Fibroblast of lung (primary cell): ENCODE measurements at regions not wholly inside any gene's neighbourhood (a gene's known extent, or its start where the extent isn't known, plus 50 kb on each side); places are given as distances from the start of the nearest gene placed in this dataset.

Experiments used
- DNase-seq, 2 donors: peaks; one replicate each; pipeline versions ENCODE4 v3.0.0 to v3.0.0-alpha.2; 2010; ENCODE audit warnings: low read depth in 2 of 2
- H2AFZ ChIP-seq: 2 replicates; pipeline ENCODE4 v1.5.1; 2012; ENCODE audit warnings: low read length, control low read depth, inconsistent platforms
- H3K27ac ChIP-seq: 2 replicates; pipeline ENCODE4 v1.5.1; 2011; ENCODE audit warnings: low read length, control low read depth; ENCODE audit not compliant: insufficient read depth
- H3K27me3 ChIP-seq: 2 replicates; pipeline ENCODE4 v1.5.1; 2011; ENCODE audit warnings: mild to moderate bottlenecking, low read length; ENCODE audit not compliant: control insufficient read depth, insufficient read depth
- H3K36me3 ChIP-seq: 2 replicates; pipeline ENCODE4 v1.5.1; 2011; ENCODE audit warnings: low read length; ENCODE audit not compliant: control insufficient read depth, insufficient read depth
- H3K4me1 ChIP-seq: 2 replicates; pipeline ENCODE4 v1.5.1; 2011; ENCODE audit warnings: low read length; ENCODE audit not compliant: control insufficient read depth, insufficient read depth; ENCODE audit errors: extremely low read depth
- H3K4me2 ChIP-seq: 2 replicates; pipeline ENCODE4 v1.5.1; 2011; ENCODE audit warnings: low read length, control low read depth; ENCODE audit not compliant: insufficient read depth; ENCODE audit errors: extremely low read depth
- H3K4me3 ChIP-seq, 4 experiments: fragments of 200-600 bp in 1 of 4; sonication (generic) in 1 of 4; replicated peaks in 1 of 4; 2 replicates each; pipeline ENCODE4 v1.5.1; 2011 to 2016; ENCODE audit warnings: low read length in 4 of 4, low read depth in 3 of 4, mild to moderate bottlenecking in 3 of 4, control low read depth in 2 of 4, inconsistent platforms in 1 of 4, mixed read lengths in 1 of 4; ENCODE audit not compliant: insufficient read depth in 1 of 4; ENCODE audit errors: control extremely low read depth in 1 of 4
- H3K79me2 ChIP-seq: 2 replicates; pipeline ENCODE4 v1.5.1; 2012; ENCODE audit warnings: mild to moderate bottlenecking, low read length, inconsistent platforms; ENCODE audit not compliant: control insufficient read depth, insufficient read depth
- H3K9ac ChIP-seq: 2 replicates; pipeline ENCODE4 v1.5.1; 2011; ENCODE audit warnings: mild to moderate bottlenecking, low read length, control low read depth; ENCODE audit not compliant: insufficient read depth
- H3K9me3 ChIP-seq: 2 replicates; pipeline ENCODE4 v1.5.1; 2012; ENCODE audit warnings: low read depth, low read length; ENCODE audit not compliant: control insufficient read depth, insufficient read depth
- H4K20me1 ChIP-seq: 2 replicates; pipeline ENCODE4 v1.5.1; 2011; ENCODE audit warnings: low read length; ENCODE audit not compliant: control insufficient read depth, insufficient read depth; ENCODE audit errors: extremely low read depth
- EZH2 ChIP-seq: IDR thresholded peaks from 2 replicates; pipeline ENCODE4 v1.5.1; 2012; ENCODE audit warnings: low read length, control low read depth, mild to moderate bottlenecking; ENCODE audit errors: missing control alignments
- TF ChIP-seq, protein P1 (sequence below), 2 donors: IDR thresholded peaks in 1 of 2; conservative IDR thresholded peaks in 1 of 2; 1 replicate in 1 of 2; 2 replicates in 1 of 2; pipeline ENCODE4 v1.5.1; 2011 to 2012; ENCODE audit warnings: low read length in 2 of 2, control low read depth in 1 of 2, inconsistent platforms in 1 of 2, low read depth in 1 of 2, mild to moderate bottlenecking in 1 of 2

DNA sequence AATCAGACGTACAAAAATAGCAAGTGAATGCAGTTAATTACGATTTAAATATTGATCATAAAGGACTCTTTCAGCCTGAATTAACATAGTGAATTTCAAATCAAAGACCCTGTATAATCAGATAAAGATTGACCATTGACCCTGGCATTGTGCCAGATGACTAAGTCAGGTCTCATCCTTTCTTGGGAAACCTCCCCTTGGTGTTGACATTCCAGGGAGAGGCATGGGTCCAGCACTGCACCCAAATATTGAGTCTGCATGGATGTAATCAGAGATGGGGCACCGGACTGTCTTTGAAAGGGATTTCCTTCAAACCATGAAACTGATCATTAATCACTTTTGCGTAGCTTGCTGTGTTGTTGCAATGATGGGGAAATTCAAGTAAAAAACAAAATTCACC, 1138.2 kb downstream of the BCL11B start:
- Histone ChIP-seq H3K4me1 (no peaks in the 10 kb centered on the region), H3K4me2 (no peak overlapping the region), H3K9ac (no peak overlapping the region), H4K20me1 (no peaks in the 10 kb centered on the region), H3K27me3 (no peaks in the 10 kb centered on the region), H2AFZ (no peak overlapping the region), H3K9me3 (no peaks in the 10 kb centered on the region), H3K36me3 (no peaks in the 10 kb centered on the region), H3K79me2 (no peaks in the 10 kb centered on the region), H3K4me3 (no peak overlapping the region), H3K27ac (no peak overlapping the region)
- no peak for TF ChIP-seq EZH2
- TF ChIP-seq, protein P1, sequence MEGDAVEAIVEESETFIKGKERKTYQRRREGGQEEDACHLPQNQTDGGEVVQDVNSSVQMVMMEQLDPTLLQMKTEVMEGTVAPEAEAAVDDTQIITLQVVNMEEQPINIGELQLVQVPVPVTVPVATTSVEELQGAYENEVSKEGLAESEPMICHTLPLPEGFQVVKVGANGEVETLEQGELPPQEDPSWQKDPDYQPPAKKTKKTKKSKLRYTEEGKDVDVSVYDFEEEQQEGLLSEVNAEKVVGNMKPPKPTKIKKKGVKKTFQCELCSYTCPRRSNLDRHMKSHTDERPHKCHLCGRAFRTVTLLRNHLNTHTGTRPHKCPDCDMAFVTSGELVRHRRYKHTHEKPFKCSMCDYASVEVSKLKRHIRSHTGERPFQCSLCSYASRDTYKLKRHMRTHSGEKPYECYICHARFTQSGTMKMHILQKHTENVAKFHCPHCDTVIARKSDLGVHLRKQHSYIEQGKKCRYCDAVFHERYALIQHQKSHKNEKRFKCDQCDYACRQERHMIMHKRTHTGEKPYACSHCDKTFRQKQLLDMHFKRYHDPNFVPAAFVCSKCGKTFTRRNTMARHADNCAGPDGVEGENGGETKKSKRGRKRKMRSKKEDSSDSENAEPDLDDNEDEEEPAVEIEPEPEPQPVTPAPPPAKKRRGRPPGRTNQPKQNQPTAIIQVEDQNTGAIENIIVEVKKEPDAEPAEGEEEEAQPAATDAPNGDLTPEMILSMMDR (conservative IDR thresholded peaks at IDR 0.05 in 1 of 2, IDR thresholded peaks at IDR 0.05 in 1 of 2; ENCODE audit: low read depth in 1 of 2, low read length in 2 of 2), result no peak
- no peak for DNase-seq

DNA sequence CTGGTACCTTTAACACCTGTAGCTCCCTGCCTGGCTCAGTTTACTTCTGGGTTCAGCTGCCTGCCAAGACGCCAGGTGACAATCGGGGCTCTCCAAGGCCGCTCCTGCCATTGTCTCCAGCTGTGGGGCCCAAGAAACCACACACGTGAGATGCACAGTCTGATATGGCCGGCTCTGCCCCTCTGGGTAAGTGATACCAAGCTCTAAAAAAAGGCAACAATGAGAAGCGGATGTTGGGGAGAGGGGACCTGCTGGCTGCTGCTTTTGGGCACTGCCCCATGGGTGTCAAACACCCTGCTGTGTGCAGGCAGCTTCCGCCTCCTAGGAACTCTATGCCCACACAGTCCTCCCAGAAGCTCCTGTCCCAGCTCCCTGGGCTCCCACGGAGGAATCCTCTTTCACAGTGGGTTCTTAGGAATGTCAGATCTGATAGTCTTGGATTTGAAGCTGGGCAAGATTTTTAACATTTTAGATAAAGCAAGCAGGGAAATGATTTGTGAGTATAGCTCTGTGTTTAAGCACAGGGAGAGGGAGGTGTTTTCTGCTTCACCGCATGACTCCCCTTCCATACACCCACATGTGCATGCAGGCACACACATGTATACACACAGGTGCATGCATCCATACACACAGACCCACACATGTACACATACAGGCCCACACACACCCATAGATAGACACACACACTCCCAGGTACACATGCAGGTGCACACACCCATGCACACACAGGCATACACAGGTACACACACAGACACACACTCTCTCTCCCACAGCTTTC, 1135.8 kb downstream of the BCL11B start:
- H3K4me3 ChIP-seq, result no peak overlapping the region
- no peaks in the 10 kb centered on the region for H3K79me2 ChIP-seq
- no peaks in the 10 kb centered on the region for H3K9me3 ChIP-seq
- no peak overlapping the region for H3K4me2 ChIP-seq
- no peak overlapping the region for H2AFZ ChIP-seq
- no peaks in the 10 kb centered on the region for H4K20me1 ChIP-seq
- H3K27ac ChIP-seq, result no peak overlapping the region
- no peaks in the 10 kb centered on the region for H3K4me1 ChIP-seq
- H3K36me3 ChIP-seq, result no peaks in the 10 kb centered on the region
- H3K27me3 ChIP-seq, result no peaks in the 10 kb centered on the region
- no peak for TF ChIP-seq EZH2
- TF ChIP-seq, protein P1 (conservative IDR thresholded peaks at IDR 0.05 in 1 of 2, IDR thresholded peaks at IDR 0.05 in 1 of 2; ENCODE audit: low read depth in 1 of 2, low read length in 2 of 2), result no peak
- H3K9ac ChIP-seq, result no peak overlapping the region
- DNase-seq, result no peak

DNA sequence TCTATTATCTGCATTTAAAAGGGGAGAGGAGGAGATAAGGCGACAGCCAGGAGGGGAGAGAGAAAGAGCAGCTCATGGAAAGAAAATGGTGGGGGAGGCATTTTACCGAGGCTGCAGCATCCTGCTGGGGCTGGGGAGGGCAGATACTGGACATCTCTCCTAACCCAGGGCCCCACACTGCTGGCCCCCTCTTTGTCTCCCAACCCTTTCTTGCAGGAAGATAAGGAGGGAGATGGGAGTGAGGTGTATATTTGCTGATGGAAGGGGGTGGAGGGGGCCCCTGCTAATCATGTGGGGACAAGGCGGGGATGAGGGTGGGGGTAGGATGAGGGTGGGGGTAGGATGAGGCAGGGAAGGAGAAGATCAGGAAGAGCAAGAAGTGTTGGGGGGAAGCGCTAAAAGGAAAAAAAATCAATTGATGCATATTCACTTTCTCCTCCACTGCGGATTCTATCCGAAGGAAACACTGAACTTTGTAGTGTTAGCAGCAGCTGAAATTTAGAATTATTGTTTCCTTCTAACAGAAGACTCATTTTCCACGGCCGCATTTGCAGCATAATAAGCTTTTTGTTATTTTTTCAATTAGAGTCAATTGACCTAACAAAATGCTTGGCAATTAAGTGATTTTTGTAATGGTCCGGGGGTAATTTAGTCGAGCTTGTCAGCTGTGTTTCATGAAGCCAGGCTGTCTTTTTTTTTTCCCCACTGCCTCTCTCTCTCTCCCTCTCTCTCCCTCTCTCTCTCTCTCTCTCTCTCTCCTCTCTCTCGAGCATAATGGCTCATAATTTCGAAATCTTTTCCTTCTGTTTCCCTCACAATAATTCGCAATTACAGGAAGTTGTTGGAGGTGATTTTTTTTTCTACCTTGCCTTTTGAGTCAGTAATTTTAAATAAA, 1134.6 kb downstream of the BCL11B start:
- no peak for DNase-seq
- no peak overlapping the region for H3K4me2 ChIP-seq

More for the DNA sequence above, 1134.6 kb downstream of the BCL11B start:
- no peak overlapping the region for H3K4me3 ChIP-seq
- H3K9ac ChIP-seq, result no peak overlapping the region
- no peaks in the 10 kb centered on the region for H3K36me3 ChIP-seq
- no peak overlapping the region for H3K27ac ChIP-seq
- H3K79me2 ChIP-seq, result no peaks in the 10 kb centered on the region
- H2AFZ ChIP-seq, result no peak overlapping the region
- no peaks in the 10 kb centered on the region for H3K4me1 ChIP-seq
- no peaks in the 10 kb centered on the region for H4K20me1 ChIP-seq
- H3K27me3 ChIP-seq, result no peaks in the 10 kb centered on the region
- no peaks in the 10 kb centered on the region for H3K9me3 ChIP-seq
- TF ChIP-seq, protein P1 (conservative IDR thresholded peaks at IDR 0.05 in 1 of 2, IDR thresholded peaks at IDR 0.05 in 1 of 2; ENCODE audit: low read depth in 1 of 2, low read length in 2 of 2), result no peak
- TF ChIP-seq EZH2, result no peak
